ENCODE measurements at regions not wholly inside any gene's neighbourhood (a gene's known extent, or its start where the extent isn't known, plus 50 kb on each side); places are given as distances from the start of the nearest gene placed in this dataset.
A peak's percentile ranks its signal among the peaks of the same experiment; 100 is the strongest.

GRCh38 chr1:219794085-219794743, 134.1 kb downstream of the SLC30A10 start:
- Histone ChIP-seq H3K4ac (ENCODE audit: low read depth, low read length) (no peak overlapping the region), H3K4me3 (ENCODE audit: insufficient read depth, low read depth, low read length) (no peak overlapping the region), H3K56ac (ENCODE audit: extremely low read depth, insufficient read depth, low read length) (no peak overlapping the region), H3K18ac (ENCODE audit: low read depth, low read length) (no peak overlapping the region), H3K9ac (ENCODE audit: low read depth, low read length) (no peak overlapping the region), H3K14ac (replicated peaks; ENCODE audit: low read depth, low read length) (no peak overlapping the region), H3K79me1 (ENCODE audit: low read depth in 1 of 2, low read length in 2 of 2) (no peaks in the 10 kb centered on the region), H2AK9ac (replicated peaks; ENCODE audit: low read depth, low read length, poor library complexity) (no peak overlapping the region), H2BK20ac (ENCODE audit: low read depth, low read length) (no peak overlapping the region), H3K36me3 (ENCODE audit: control insufficient read depth, insufficient read depth, low read length) (no peaks in the 10 kb centered on the region), H2BK5ac (ENCODE audit: low read depth, low read length, poor library complexity, severe bottlenecking) (no peak overlapping the region), H3K9me1 (ENCODE audit: insufficient read depth, low read length) (no peaks in the 10 kb centered on the region; the same call in 1 of the 2 replicates), H3K27me3 (ENCODE audit: control insufficient read depth, insufficient read depth, low read length) (no peaks in the 10 kb centered on the region), H3K9me3 (ENCODE audit: control insufficient read depth, insufficient read depth, low read length) (no peaks in the 10 kb centered on the region), H4K20me1 (ENCODE audit: insufficient read depth, low read length) (no peaks in the 10 kb centered on the region), H2AK5ac (ENCODE audit: low read depth, low read length) (no peak overlapping the region), H3K27ac (ENCODE audit: insufficient read depth, low read length) (no peak overlapping the region), H4K5ac (ENCODE audit: low read depth, low read length) (no peak overlapping the region), H3K4me2 (ENCODE audit: low read depth, low read length) (no peak overlapping the region), H4K91ac (ENCODE audit: insufficient read depth, low read depth, low read length) (no peak overlapping the region), H3K4me1 (ENCODE audit: control insufficient read depth, insufficient read depth, low read length) (peaks cover 4% of the 10 kb centered on the region; the same call in 1 of the 2 replicates), H4K8ac (ENCODE audit: low read depth in 2 of 2, low read length in 2 of 2) (no peak overlapping the region), H2AFZ (replicated peaks; ENCODE audit: low read length, poor library complexity) (peak overlapping the region; percentile 21), H2BK15ac (ENCODE audit: low read depth, low read length) (no peak overlapping the region), H2BK120ac (ENCODE audit: low read depth, low read length) (no peak overlapping the region), H3K23ac (ENCODE audit: low read depth, low read length) (no peak overlapping the region)
- POLR2A ChIA-PET (ENCODE audit: unreplicated experiment): no interaction called here
- ATAC-seq (ENCODE audit: low read depth) (no peak), DNase-seq (no peak)
- intact Hi-C loops (cut with micrococcal nuclease) (no loop called here), in situ Hi-C loops (cut with MboI; ENCODE audit: low sequenced_read_pairs) (no loop called here), dilution Hi-C loops (cut with HindIII; ENCODE audit: low sequenced_read_pairs, unreplicated experiment) (no loop called here)
- TF ChIP-seq RAD21 (IDR thresholded peaks at IDR 0.05; ENCODE audit: low read length) (no peak), MXI1 (IDR thresholded peaks at IDR 0.05; ENCODE audit: borderline replicate concordance, low read depth, low read length) (no peak), ELK1 (IDR thresholded peaks at IDR 0.05; ENCODE audit: borderline replicate concordance, low read depth, low read length) (no peak), RCOR1 (IDR thresholded peaks at IDR 0.05; ENCODE audit: insufficient replicate concordance, low read length) (no peak), BHLHE40 (IDR thresholded peaks at IDR 0.05; ENCODE audit: low read depth, low read length) (no peak), MAFK (IDR thresholded peaks at IDR 0.05; ENCODE audit: low read depth, low read length) (no peak), CEBPB (IDR thresholded peaks at IDR 0.05; ENCODE audit: low read depth, low read length) (no peak), RFX5 (IDR thresholded peaks at IDR 0.05; ENCODE audit: low read depth, low read length) (no peak), FOS (IDR thresholded peaks at IDR 0.05; ENCODE audit: low read depth, low read length) (no peak), MAZ (IDR thresholded peaks at IDR 0.05; ENCODE audit: borderline replicate concordance, low read depth, low read length) (no peak), POLR2A (IDR thresholded peaks at IDR 0.05; ENCODE audit: low read depth, low read length) (no peak), CHD1 (IDR thresholded peaks at IDR 0.05; ENCODE audit: low read depth, low read length) (no peak), NFE2L2 (IDR thresholded peaks at IDR 0.05; ENCODE audit: low read depth, low read length) (no peak), SMC3 (IDR thresholded peaks at IDR 0.05; ENCODE audit: low read depth, low read length) (no peak)
- TF ChIP-seq, protein P1, sequence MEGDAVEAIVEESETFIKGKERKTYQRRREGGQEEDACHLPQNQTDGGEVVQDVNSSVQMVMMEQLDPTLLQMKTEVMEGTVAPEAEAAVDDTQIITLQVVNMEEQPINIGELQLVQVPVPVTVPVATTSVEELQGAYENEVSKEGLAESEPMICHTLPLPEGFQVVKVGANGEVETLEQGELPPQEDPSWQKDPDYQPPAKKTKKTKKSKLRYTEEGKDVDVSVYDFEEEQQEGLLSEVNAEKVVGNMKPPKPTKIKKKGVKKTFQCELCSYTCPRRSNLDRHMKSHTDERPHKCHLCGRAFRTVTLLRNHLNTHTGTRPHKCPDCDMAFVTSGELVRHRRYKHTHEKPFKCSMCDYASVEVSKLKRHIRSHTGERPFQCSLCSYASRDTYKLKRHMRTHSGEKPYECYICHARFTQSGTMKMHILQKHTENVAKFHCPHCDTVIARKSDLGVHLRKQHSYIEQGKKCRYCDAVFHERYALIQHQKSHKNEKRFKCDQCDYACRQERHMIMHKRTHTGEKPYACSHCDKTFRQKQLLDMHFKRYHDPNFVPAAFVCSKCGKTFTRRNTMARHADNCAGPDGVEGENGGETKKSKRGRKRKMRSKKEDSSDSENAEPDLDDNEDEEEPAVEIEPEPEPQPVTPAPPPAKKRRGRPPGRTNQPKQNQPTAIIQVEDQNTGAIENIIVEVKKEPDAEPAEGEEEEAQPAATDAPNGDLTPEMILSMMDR (conservative IDR thresholded peaks at IDR 0.05; ENCODE audit: low read depth, low read length): no peak
- TF ChIP-seq, protein P2, sequence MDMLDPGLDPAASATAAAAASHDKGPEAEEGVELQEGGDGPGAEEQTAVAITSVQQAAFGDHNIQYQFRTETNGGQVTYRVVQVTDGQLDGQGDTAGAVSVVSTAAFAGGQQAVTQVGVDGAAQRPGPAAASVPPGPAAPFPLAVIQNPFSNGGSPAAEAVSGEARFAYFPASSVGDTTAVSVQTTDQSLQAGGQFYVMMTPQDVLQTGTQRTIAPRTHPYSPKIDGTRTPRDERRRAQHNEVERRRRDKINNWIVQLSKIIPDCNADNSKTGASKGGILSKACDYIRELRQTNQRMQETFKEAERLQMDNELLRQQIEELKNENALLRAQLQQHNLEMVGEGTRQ (IDR thresholded peaks at IDR 0.05; ENCODE audit: low read depth, low read length): no peak
- no TSS peak for BruUV-seq (replicated peaks)
- no CpG with 5 or more reads among the region's 8 CpGs for WGBS, 2 experiments (ENCODE audit: extremely low coverage in 2 of 2, insufficient read length in 1 of 2)
- CTCF ChIA-PET: no interaction called here
